Stimulated activated CD8-positive, alpha-beta memory T cell treated with anti-CD3 and anti-CD28 coated beads, Interleukin-12 subunit alpha, Interleukin-12 subunit beta, amount 100 ng/mL, for 24 hours (primary cell): ENCODE measurements at regions not wholly inside any gene's neighbourhood (a gene's known extent, or its start where the extent isn't known, plus 50 kb on each side); places are given as distances from the start of the nearest gene placed in this dataset.

Experiments used
- DNase-seq: peaks from one replicate; pipeline ENCODE4 v3.0.0-alpha.2; 2020; ENCODE audit errors: extremely low read depth

GRCh38 chr1:30294508-30294907, 428.9 kb downstream of the MATN1 start:
- no peak for DNase-seq

GRCh38 chr1:30292451-30292850, 430.9 kb downstream of the MATN1 start:
- no peak for DNase-seq

GRCh38 chr1:30291526-30291925, 431.9 kb downstream of the MATN1 start:
- DNase-seq = no peak

GRCh38 chr1:30290581-30290980, 432.8 kb downstream of the MATN1 start:
- DNase-seq = no peak

- DNase-seq = no peak
Measured at GRCh38 chr1:30287976-30288375, 435.4 kb downstream of the MATN1 start.

GRCh38 chr1:30286988-30287839, 436.2 kb downstream of the MATN1 start:
- DNase-seq = no peak

- DNase-seq = no peak
Measured at GRCh38 chr1:30286241-30286987, 437.0 kb downstream of the MATN1 start.

- no peak for DNase-seq
Measured at GRCh38 chr1:30285501-30285932, 437.9 kb downstream of the MATN1 start.

GRCh38 chr1:30284728-30285475, 438.5 kb downstream of the MATN1 start:
- DNase-seq = no peak

GRCh38 chr1:30284226-30284625, 439.2 kb downstream of the MATN1 start:
- no peak for DNase-seq

GRCh38 chr1:30283199-30283962, 440.0 kb downstream of the MATN1 start:
- DNase-seq = no peak

- no peak for DNase-seq
Measured at GRCh38 chr1:30280572-30280971, 442.8 kb downstream of the MATN1 start.

- no peak for DNase-seq
Measured at GRCh38 chr1:30277911-30278310, 445.5 kb downstream of the MATN1 start.

GRCh38 chr1:30277415-30277814, 446.0 kb downstream of the MATN1 start:
- DNase-seq = no peak

- DNase-seq = no peak
Measured at GRCh38 chr1:30275926-30276764, 447.2 kb downstream of the MATN1 start.

- DNase-seq = no peak
Measured at GRCh38 chr1:30274976-30275621, 448.3 kb downstream of the MATN1 start.

- no peak for DNase-seq
Measured at GRCh38 chr1:30274173-30274970, 449.0 kb downstream of the MATN1 start.

- DNase-seq = no peak
Measured at GRCh38 chr1:30273456-30273855, 449.9 kb downstream of the MATN1 start.

- no peak for DNase-seq
Measured at GRCh38 chr1:30273021-30273325, 450.4 kb downstream of the MATN1 start.
